ENCODE measurements at regions not wholly inside any gene's neighbourhood (a gene's known extent, or its start where the extent isn't known, plus 50 kb on each side); places are given as distances from the start of the nearest gene placed in this dataset.

- no peak for TF ChIP-seq CTCF (conservative IDR thresholded peaks at IDR 0.05)
- H3K4me1 Mint-ChIP-seq: peaks cover 24% of the 10 kb centered on the region
- Histone ChIP-seq H3K4me1 (ENCODE audit: control insufficient read depth, insufficient read depth, low read length) (peaks cover 9% of the 10 kb centered on the region), H3K36me3 (ENCODE audit: control insufficient read depth, insufficient read depth, low read length) (no peaks in the 10 kb centered on the region), H3K27me3 (ENCODE audit: control insufficient read depth, insufficient read depth, low read length, poor library complexity, severe bottlenecking) (no peaks in the 10 kb centered on the region), H3K27ac (ENCODE audit: low read depth, low read length) (no peak overlapping the region), H3K9me3 (ENCODE audit: control insufficient read depth, low read length) (no peaks in the 10 kb centered on the region), H3K9ac (ENCODE audit: extremely low read depth, low read length, poor library complexity, severe bottlenecking) (no peak overlapping the region), H3K4me3 (ENCODE audit: low read length) (no peak overlapping the region)
- 65% methylated on average over 3 of the region's 3 CpGs; no CpG with 5 or more reads in 1 of the 2 experiments for WGBS, 2 experiments (ENCODE audit: insufficient coverage in 1 of 2, insufficient read length in 1 of 2)
- no peaks in the 10 kb centered on the region for H3K9me3 Mint-ChIP-seq
- H3K27me3 Mint-ChIP-seq (ENCODE audit: insufficient read depth): peaks cover 8% of the 10 kb centered on the region
- no peak overlapping the region for H3K4me3 Mint-ChIP-seq
- DNase-seq: no peak
- H3K36me3 Mint-ChIP-seq (ENCODE audit: low read depth): no peaks in the 10 kb centered on the region
- H3K27ac Mint-ChIP-seq: no peak overlapping the region
Observed at GRCh38 chr5:36436306-36436705, 134.6 kb upstream of the RANBP3L start.

GRCh38 chr5:36438765-36439561 lies 137.3 kb upstream of the RANBP3L start:
- DNase-seq: no peak
- H3K4me3 ChIP-seq (ENCODE audit: low read length): no peak overlapping the region
- no peak overlapping the region for H3K9ac ChIP-seq (ENCODE audit: extremely low read depth, low read length, poor library complexity, severe bottlenecking)
- no peak overlapping the region for H3K27ac Mint-ChIP-seq
- H3K27ac ChIP-seq (ENCODE audit: low read depth, low read length): no peak overlapping the region
- no peaks in the 10 kb centered on the region for H3K9me3 ChIP-seq (ENCODE audit: control insufficient read depth, low read length)
- H3K4me3 Mint-ChIP-seq: no peak overlapping the region
- peaks cover 4% of the 10 kb centered on the region for H3K27me3 Mint-ChIP-seq (ENCODE audit: insufficient read depth)
- H3K9me3 Mint-ChIP-seq: no peaks in the 10 kb centered on the region
- peaks cover 42% of the 10 kb centered on the region for H3K4me1 Mint-ChIP-seq
- WGBS, 2 experiments (ENCODE audit: insufficient coverage in 1 of 2, insufficient read length in 1 of 2): 90 to 95% methylated on average over 3 to 6 of the region's 6 CpGs
- no peaks in the 10 kb centered on the region for H3K36me3 ChIP-seq (ENCODE audit: control insufficient read depth, insufficient read depth, low read length)
- H3K36me3 Mint-ChIP-seq (ENCODE audit: low read depth): no peaks in the 10 kb centered on the region
- peaks cover 20% of the 10 kb centered on the region for H3K4me1 ChIP-seq (ENCODE audit: control insufficient read depth, insufficient read depth, low read length)
- no peaks in the 10 kb centered on the region for H3K27me3 ChIP-seq (ENCODE audit: control insufficient read depth, insufficient read depth, low read length, poor library complexity, severe bottlenecking)
- no peak for TF ChIP-seq CTCF (conservative IDR thresholded peaks at IDR 0.05)

GRCh38 chr5:36440300-36440699 lies 138.6 kb upstream of the RANBP3L start:
- Mint-ChIP-seq H3K27me3 (ENCODE audit: insufficient read depth) (peaks cover 4% of the 10 kb centered on the region), H3K9me3 (no peaks in the 10 kb centered on the region), H3K27ac (no peak overlapping the region), H3K4me1 (peaks cover 48% of the 10 kb centered on the region), H3K36me3 (ENCODE audit: low read depth) (no peaks in the 10 kb centered on the region), H3K4me3 (no peak overlapping the region)
- no peaks in the 10 kb centered on the region for H3K27me3 ChIP-seq (ENCODE audit: control insufficient read depth, insufficient read depth, low read length, poor library complexity, severe bottlenecking)
- no peaks in the 10 kb centered on the region for H3K36me3 ChIP-seq (ENCODE audit: control insufficient read depth, insufficient read depth, low read length)
- H3K27ac ChIP-seq (ENCODE audit: low read depth, low read length): no peak overlapping the region
- DNase-seq: no peak
- no peak overlapping the region for H3K9ac ChIP-seq (ENCODE audit: extremely low read depth, low read length, poor library complexity, severe bottlenecking)
- peaks cover 27% of the 10 kb centered on the region for H3K4me1 ChIP-seq (ENCODE audit: control insufficient read depth, insufficient read depth, low read length)
- TF ChIP-seq CTCF (conservative IDR thresholded peaks at IDR 0.05): no peak
- no peak overlapping the region for H3K4me3 ChIP-seq (ENCODE audit: low read length)
- 78 to 95% methylated on average over 2 to 5 of the region's 5 CpGs for WGBS, 2 experiments (ENCODE audit: insufficient coverage in 1 of 2, insufficient read length in 1 of 2)
- H3K9me3 ChIP-seq (ENCODE audit: control insufficient read depth, low read length): no peaks in the 10 kb centered on the region
